Loucy (cell line): ENCODE measurements at regions not wholly inside any gene's neighbourhood (a gene's known extent, or its start where the extent isn't known, plus 50 kb on each side); places are given as distances from the start of the nearest gene placed in this dataset.

ENCODE experiments used
- H2AFZ ChIP-seq: fragments of 200-600 bp; sonication (generic); 2 replicates; pipeline ENCODE4 v1.6.0; 2016; ENCODE audit warnings: antibody characterized with exemption, mild to moderate bottlenecking, low read length, moderate library complexity
- H3F3A ChIP-seq: fragments of 200-600 bp; 2 replicates; pipeline ENCODE4 v1.6.0; 2016; ENCODE audit warnings: antibody characterized with exemption, low read depth, mild to moderate bottlenecking
- H3K27me3 ChIP-seq: fragments of 200-600 bp; sonication (generic); 2 replicates; pipeline ENCODE4 v1.6.1; 2014; ENCODE audit warnings: low read length, mild to moderate bottlenecking; ENCODE audit not compliant: insufficient read depth, poor library complexity, severe bottlenecking
- H3K36me3 ChIP-seq: fragments of 200-600 bp; sonication (generic); 2 replicates; pipeline ENCODE4 v1.6.1; 2016; ENCODE audit warnings: low read length; ENCODE audit not compliant: insufficient read depth
- H3K4me1 ChIP-seq: fragments of 200-600 bp; sonication (generic); 2 replicates; pipeline ENCODE4 v1.5.1; 2014; ENCODE audit warnings: low read length, mild to moderate bottlenecking; ENCODE audit not compliant: insufficient read depth, poor library complexity, severe bottlenecking
- H3K4me2 ChIP-seq: fragments of 200-600 bp; sonication (generic); 2 replicates; pipeline ENCODE4 v1.6.0; 2014; ENCODE audit warnings: antibody characterized with exemption, low read length, low read depth, mild to moderate bottlenecking; ENCODE audit not compliant: poor library complexity, severe bottlenecking
- H3K4me3 ChIP-seq: fragments of 200-600 bp; sonication (generic); 2 replicates; pipeline ENCODE4 v1.5.1; 2014; ENCODE audit warnings: low read length, mild to moderate bottlenecking, mixed read lengths; ENCODE audit not compliant: poor library complexity, severe bottlenecking
- H3K79me2 ChIP-seq: fragments of 200-600 bp; sonication (generic); 2 replicates; pipeline ENCODE4 v1.6.1; 2014; ENCODE audit warnings: low read length; ENCODE audit not compliant: insufficient read depth
- H3K9ac ChIP-seq: fragments of 200-600 bp; sonication (generic); 2 replicates; pipeline ENCODE4 v1.6.0; 2014; ENCODE audit warnings: mild to moderate bottlenecking, low read depth, low read length, moderate library complexity; ENCODE audit not compliant: poor library complexity, severe bottlenecking
- H3K9me2 ChIP-seq: fragments of 200-600 bp; sonication (generic); replicated peaks from 2 replicates; pipeline ENCODE4 v1.6.1; 2016; ENCODE audit warnings: low read depth, low read length, mixed read lengths
- H3K9me3 ChIP-seq: fragments of 200-600 bp; sonication (generic); 2 replicates; pipeline ENCODE4 v1.6.1; 2014; ENCODE audit warnings: mild to moderate bottlenecking, antibody characterized with exemption, low read length, low read depth; ENCODE audit not compliant: insufficient read depth
- H4K20me1 ChIP-seq: fragments of 200-600 bp; sonication (generic); 2 replicates; pipeline ENCODE4 v1.6.0; 2014; ENCODE audit warnings: antibody characterized with exemption, low read length, mild to moderate bottlenecking; ENCODE audit not compliant: insufficient read depth, poor library complexity, severe bottlenecking
- CTCF ChIP-seq: fragments of 200-600 bp; sonication (generic); conservative IDR thresholded peaks from 2 replicates; pipeline ENCODE4 v1.5.1; 2014; ENCODE audit warnings: mild to moderate bottlenecking, antibody characterized with exemption, low read length
- EZH2phosphoT487 ChIP-seq: fragments of 200-600 bp; IDR thresholded peaks from 2 replicates; pipeline ENCODE4 v1.6.1; 2018; ENCODE audit warnings: antibody characterized with exemption, mild to moderate bottlenecking, moderate library complexity, borderline replicate concordance

- H3F3A ChIP-seq: no peaks in the 10 kb centered on the region
- peaks cover 21% of the 10 kb centered on the region for H3K4me1 ChIP-seq
- no peaks in the 10 kb centered on the region for H3K27me3 ChIP-seq
- H3K9me2 ChIP-seq: no peaks in the 10 kb centered on the region
- H2AFZ ChIP-seq: no peak overlapping the region
- no peaks in the 10 kb centered on the region for H3K79me2 ChIP-seq
- no peak overlapping the region for H3K4me3 ChIP-seq
- no peak for TF ChIP-seq CTCF
- TF ChIP-seq EZH2phosphoT487: no peak
- H3K9me3 ChIP-seq: no peaks in the 10 kb centered on the region
- H3K36me3 ChIP-seq: no peaks in the 10 kb centered on the region
- no peak overlapping the region for H3K4me2 ChIP-seq
- H4K20me1 ChIP-seq: no peaks in the 10 kb centered on the region
- no peak overlapping the region for H3K9ac ChIP-seq
Observed at GRCh38 chr18:23353459-23353858, 99.6 kb upstream of the RIOK3 start.

- peaks cover 23% of the 10 kb centered on the region for H3K4me1 ChIP-seq
- H3K79me2 ChIP-seq: no peaks in the 10 kb centered on the region
- H3K36me3 ChIP-seq: no peaks in the 10 kb centered on the region
- H2AFZ ChIP-seq: no peak overlapping the region
- H4K20me1 ChIP-seq: no peaks in the 10 kb centered on the region
- TF ChIP-seq CTCF: no peak
- no peak for TF ChIP-seq EZH2phosphoT487
- no peaks in the 10 kb centered on the region for H3K27me3 ChIP-seq
- no peaks in the 10 kb centered on the region for H3K9me2 ChIP-seq
- H3K9me3 ChIP-seq: no peaks in the 10 kb centered on the region
- H3K4me2 ChIP-seq: no peak overlapping the region
- H3F3A ChIP-seq: no peaks in the 10 kb centered on the region
- H3K4me3 ChIP-seq: no peak overlapping the region
- H3K9ac ChIP-seq: no peak overlapping the region
Observed at GRCh38 chr18:23354625-23355024, 98.5 kb upstream of the RIOK3 start.

- no peak overlapping the region for H3K9ac ChIP-seq
- H2AFZ ChIP-seq: no peak overlapping the region
- H4K20me1 ChIP-seq: no peaks in the 10 kb centered on the region
- no peak for TF ChIP-seq CTCF
- TF ChIP-seq EZH2phosphoT487: no peak
- H3K9me2 ChIP-seq: no peaks in the 10 kb centered on the region
- no peaks in the 10 kb centered on the region for H3K79me2 ChIP-seq
- no peaks in the 10 kb centered on the region for H3F3A ChIP-seq
- H3K27me3 ChIP-seq: no peaks in the 10 kb centered on the region
- no peak overlapping the region for H3K4me2 ChIP-seq
- H3K36me3 ChIP-seq: no peaks in the 10 kb centered on the region
- H3K9me3 ChIP-seq: no peaks in the 10 kb centered on the region
- peaks cover 23% of the 10 kb centered on the region for H3K4me1 ChIP-seq
- no peak overlapping the region for H3K4me3 ChIP-seq
Observed at GRCh38 chr18:23355206-23355605, 97.9 kb upstream of the RIOK3 start.
